ENCODE measurements at regions not wholly inside any gene's neighbourhood (a gene's known extent, or its start where the extent isn't known, plus 50 kb on each side); places are given as distances from the start of the nearest gene placed in this dataset.
"Not testable (repeated sequence)": the region's sequence is repeated elsewhere in the genome, so short reads cannot be mapped to it uniquely, and the experiment has no call there.

DNA sequence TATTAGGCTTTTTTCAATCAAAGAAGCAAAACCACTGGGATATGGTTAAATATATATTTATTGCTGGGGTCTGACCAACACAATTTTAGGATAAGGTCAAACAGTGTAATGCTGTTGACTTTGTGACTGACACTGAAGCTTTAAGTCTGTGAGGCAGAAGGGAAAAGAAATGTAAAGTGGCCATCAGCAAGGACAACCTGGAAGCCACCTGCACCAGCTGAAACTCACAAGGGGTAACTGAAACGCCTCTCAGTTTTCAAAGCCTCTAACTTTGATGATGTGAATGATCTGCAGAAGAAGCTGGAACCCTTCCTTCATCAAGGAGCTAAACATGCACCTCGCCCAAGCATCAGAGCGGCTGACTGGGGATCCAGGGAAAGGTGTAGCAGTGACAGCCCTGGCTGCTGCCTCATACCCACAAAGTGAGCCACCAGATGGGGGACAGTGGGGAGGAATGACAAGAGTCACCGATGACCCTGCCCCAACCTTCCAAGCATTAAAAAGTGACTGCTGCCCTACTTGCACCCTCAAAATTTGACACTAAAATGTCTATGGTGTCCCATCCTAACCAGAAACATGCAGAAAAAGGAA is 284.9 kb upstream of the CNTNAP2 start:
- Histone ChIP-seq H3K4me2 (ENCODE audit: low read length) (no peak overlapping the region), H3K27ac (no peak overlapping the region), H3K27me3 (ENCODE audit: control insufficient read depth, insufficient read depth, low read length) (no peaks in the 10 kb centered on the region), H3K9ac (no peak overlapping the region), H3K4me1 (no peaks in the 10 kb centered on the region), H3K4me3 (ENCODE audit: low read depth, low read length) (no peak overlapping the region), H3K36me3 (ENCODE audit: control insufficient read depth, insufficient read depth, low read length) (no peaks in the 10 kb centered on the region), H3K79me2 (no peaks in the 10 kb centered on the region), H2AFZ (no peak overlapping the region), H3K9me3 (ENCODE audit: control insufficient read depth, low read length) (no peaks in the 10 kb centered on the region)
- TF ChIP-seq, protein P1, sequence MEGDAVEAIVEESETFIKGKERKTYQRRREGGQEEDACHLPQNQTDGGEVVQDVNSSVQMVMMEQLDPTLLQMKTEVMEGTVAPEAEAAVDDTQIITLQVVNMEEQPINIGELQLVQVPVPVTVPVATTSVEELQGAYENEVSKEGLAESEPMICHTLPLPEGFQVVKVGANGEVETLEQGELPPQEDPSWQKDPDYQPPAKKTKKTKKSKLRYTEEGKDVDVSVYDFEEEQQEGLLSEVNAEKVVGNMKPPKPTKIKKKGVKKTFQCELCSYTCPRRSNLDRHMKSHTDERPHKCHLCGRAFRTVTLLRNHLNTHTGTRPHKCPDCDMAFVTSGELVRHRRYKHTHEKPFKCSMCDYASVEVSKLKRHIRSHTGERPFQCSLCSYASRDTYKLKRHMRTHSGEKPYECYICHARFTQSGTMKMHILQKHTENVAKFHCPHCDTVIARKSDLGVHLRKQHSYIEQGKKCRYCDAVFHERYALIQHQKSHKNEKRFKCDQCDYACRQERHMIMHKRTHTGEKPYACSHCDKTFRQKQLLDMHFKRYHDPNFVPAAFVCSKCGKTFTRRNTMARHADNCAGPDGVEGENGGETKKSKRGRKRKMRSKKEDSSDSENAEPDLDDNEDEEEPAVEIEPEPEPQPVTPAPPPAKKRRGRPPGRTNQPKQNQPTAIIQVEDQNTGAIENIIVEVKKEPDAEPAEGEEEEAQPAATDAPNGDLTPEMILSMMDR (IDR thresholded peaks at IDR 0.05), result no peak

- Histone ChIP-seq H3K9me3 (ENCODE audit: control insufficient read depth, low read length) (no peaks in the 10 kb centered on the region), H3K36me3 (ENCODE audit: control insufficient read depth, insufficient read depth, low read length) (no peaks in the 10 kb centered on the region), H3K4me2 (ENCODE audit: low read length) (no peak overlapping the region), H3K9ac (no peak overlapping the region), H3K27ac (no peak overlapping the region), H3K4me3 (ENCODE audit: low read depth, low read length) (no peak overlapping the region), H3K79me2 (no peaks in the 10 kb centered on the region), H3K27me3 (ENCODE audit: control insufficient read depth, insufficient read depth, low read length) (no peaks in the 10 kb centered on the region), H2AFZ (no peak overlapping the region), H3K4me1 (no peaks in the 10 kb centered on the region)
- TF ChIP-seq, protein P1 (IDR thresholded peaks at IDR 0.05), result no peak
Observed at GRCh38 chr7:145817687-145818086, 298.9 kb upstream of the CNTNAP2 start.

- Histone ChIP-seq H3K27me3 (ENCODE audit: control insufficient read depth, insufficient read depth, low read length) (no peaks in the 10 kb centered on the region), H3K9ac (no peak overlapping the region), H3K4me3 (ENCODE audit: low read depth, low read length) (no peak overlapping the region), H3K9me3 (ENCODE audit: control insufficient read depth, low read length) (no peaks in the 10 kb centered on the region), H3K79me2 (no peaks in the 10 kb centered on the region), H3K4me2 (ENCODE audit: low read length) (no peak overlapping the region), H3K4me1 (no peaks in the 10 kb centered on the region), H2AFZ (no peak overlapping the region), H3K36me3 (ENCODE audit: control insufficient read depth, insufficient read depth, low read length) (no peaks in the 10 kb centered on the region), H3K27ac (no peak overlapping the region)
- TF ChIP-seq, protein P1 (IDR thresholded peaks at IDR 0.05), result no peak
Observed at GRCh38 chr7:145812218-145812617, 304.4 kb upstream of the CNTNAP2 start.

DNA sequence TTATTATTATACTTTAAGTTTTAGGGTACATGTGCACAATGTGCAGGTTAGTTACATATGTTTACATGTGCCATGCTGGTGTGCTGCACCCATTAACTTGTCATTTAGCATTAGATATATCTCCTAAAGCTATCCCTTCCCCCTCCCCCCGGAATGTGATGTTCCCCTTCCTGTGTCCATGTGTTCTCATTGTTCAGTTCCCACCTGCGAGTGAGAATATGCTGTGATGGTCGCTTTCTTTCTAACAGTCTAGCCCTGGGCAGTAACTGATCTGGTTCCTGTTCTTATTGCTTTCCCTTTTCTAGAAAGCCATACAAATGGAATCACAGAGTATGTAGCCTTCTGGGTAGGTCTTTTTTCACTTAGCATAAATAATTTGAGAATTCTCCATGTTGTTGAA is 311.1 kb upstream of the CNTNAP2 start:
- H3K9ac ChIP-seq; H2AFZ ChIP-seq; H3K79me2 ChIP-seq; H3K4me3 ChIP-seq (ENCODE audit: low read depth, low read length); H3K36me3 ChIP-seq (ENCODE audit: control insufficient read depth, insufficient read depth, low read length); H3K9me3 ChIP-seq (ENCODE audit: control insufficient read depth, low read length); H3K4me1 ChIP-seq; H3K27me3 ChIP-seq (ENCODE audit: control insufficient read depth, insufficient read depth, low read length); H3K27ac ChIP-seq; H3K4me2 ChIP-seq (ENCODE audit: low read length): not testable (repeated sequence)

DNA sequence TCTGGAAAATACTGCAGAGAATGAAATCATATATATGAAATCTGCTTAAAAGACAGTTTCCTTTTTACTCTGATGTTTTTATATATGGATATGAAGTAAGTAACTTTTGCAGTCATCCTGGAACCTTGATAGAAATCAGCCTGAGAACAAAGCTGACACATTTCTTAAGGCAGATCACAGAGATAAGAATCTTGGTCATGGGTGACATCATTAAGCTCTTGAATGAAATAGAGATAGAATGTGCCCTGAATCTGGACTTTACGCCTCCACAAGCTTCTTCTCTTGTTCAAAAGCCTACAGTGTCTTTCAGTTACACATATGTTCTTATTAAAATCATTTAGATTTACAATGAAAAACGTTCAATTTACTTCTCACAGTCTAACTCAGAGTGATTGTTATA is 319.1 kb upstream of the CNTNAP2 start:
- Histone ChIP-seq H3K4me2 (ENCODE audit: low read length) (no peak overlapping the region), H3K36me3 (ENCODE audit: control insufficient read depth, insufficient read depth, low read length) (no peaks in the 10 kb centered on the region), H3K9ac (no peak overlapping the region), H2AFZ (no peak overlapping the region), H3K4me1 (no peaks in the 10 kb centered on the region), H3K27ac (no peak overlapping the region), H3K4me3 (ENCODE audit: low read depth, low read length) (no peak overlapping the region), H3K27me3 (ENCODE audit: control insufficient read depth, insufficient read depth, low read length) (no peaks in the 10 kb centered on the region), H3K79me2 (no peaks in the 10 kb centered on the region), H3K9me3 (ENCODE audit: control insufficient read depth, low read length) (no peaks in the 10 kb centered on the region)
- TF ChIP-seq, protein P1 (IDR thresholded peaks at IDR 0.05), result no peak

Measured in parathyroid adenoma (tissue), 2 donors.